ENCODE measurements at regions not wholly inside any gene's neighbourhood (a gene's known extent, or its start where the extent isn't known, plus 50 kb on each side); places are given as distances from the start of the nearest gene placed in this dataset.

GRCh38 chr6:105514306-105514705, 111.4 kb upstream of the PREP start:
- H3K36me3 Mint-ChIP-seq (ENCODE audit: low read depth): no peaks in the 10 kb centered on the region
- H3K9me2 ChIP-seq (ENCODE audit: insufficient read depth): peaks cover 8% of the 10 kb centered on the region; the same call in 1 of the 2 replicates
- H3K27me3 ChIP-seq (ENCODE audit: insufficient read depth): no peaks in the 10 kb centered on the region
- ATAC-seq (no peak), DNase-seq (ENCODE audit: low spot score) (no peak)
- H3K27ac Mint-ChIP-seq: no peak overlapping the region
- H3K4me2 ChIP-seq: no peak overlapping the region
- no peaks in the 10 kb centered on the region for H3K79me2 ChIP-seq (replicated peaks; ENCODE audit: insufficient read depth)
- no peaks in the 10 kb centered on the region for H4K20me1 ChIP-seq (replicated peaks; ENCODE audit: insufficient read depth)
- H3K9me3 Mint-ChIP-seq: peaks cover 4% of the 10 kb centered on the region; the same call in 2 of the 3 replicates
- no peak overlapping the region for H3K27ac ChIP-seq (ENCODE audit: low read depth)
- TF ChIP-seq NANOG (IDR thresholded peaks at IDR 0.05; ENCODE audit: borderline replicate concordance): no peak
- TF ChIP-seq POLR2AphosphoS5 (IDR thresholded peaks at IDR 0.05; ENCODE audit: low read depth): no peak
- TF ChIP-seq, protein P1, sequence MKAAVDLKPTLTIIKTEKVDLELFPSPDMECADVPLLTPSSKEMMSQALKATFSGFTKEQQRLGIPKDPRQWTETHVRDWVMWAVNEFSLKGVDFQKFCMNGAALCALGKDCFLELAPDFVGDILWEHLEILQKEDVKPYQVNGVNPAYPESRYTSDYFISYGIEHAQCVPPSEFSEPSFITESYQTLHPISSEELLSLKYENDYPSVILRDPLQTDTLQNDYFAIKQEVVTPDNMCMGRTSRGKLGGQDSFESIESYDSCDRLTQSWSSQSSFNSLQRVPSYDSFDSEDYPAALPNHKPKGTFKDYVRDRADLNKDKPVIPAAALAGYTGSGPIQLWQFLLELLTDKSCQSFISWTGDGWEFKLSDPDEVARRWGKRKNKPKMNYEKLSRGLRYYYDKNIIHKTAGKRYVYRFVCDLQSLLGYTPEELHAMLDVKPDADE (IDR thresholded peaks at IDR 0.05): no peak
- TF ChIP-seq STAT1 (IDR thresholded peaks at IDR 0.05; ENCODE audit: unreplicated experiment): no peak
- TF ChIP-seq JUNB (IDR thresholded peaks at IDR 0.05; ENCODE audit: unreplicated experiment): no peak
- no peak for TF ChIP-seq CREB1 (CRISPR knock-in tag; IDR thresholded peaks at IDR 0.05; ENCODE audit: low read depth)
- no peak for TF ChIP-seq EZH2phosphoT487 (IDR thresholded peaks at IDR 0.05; ENCODE audit: unreplicated experiment)
- TF ChIP-seq, protein P2, sequence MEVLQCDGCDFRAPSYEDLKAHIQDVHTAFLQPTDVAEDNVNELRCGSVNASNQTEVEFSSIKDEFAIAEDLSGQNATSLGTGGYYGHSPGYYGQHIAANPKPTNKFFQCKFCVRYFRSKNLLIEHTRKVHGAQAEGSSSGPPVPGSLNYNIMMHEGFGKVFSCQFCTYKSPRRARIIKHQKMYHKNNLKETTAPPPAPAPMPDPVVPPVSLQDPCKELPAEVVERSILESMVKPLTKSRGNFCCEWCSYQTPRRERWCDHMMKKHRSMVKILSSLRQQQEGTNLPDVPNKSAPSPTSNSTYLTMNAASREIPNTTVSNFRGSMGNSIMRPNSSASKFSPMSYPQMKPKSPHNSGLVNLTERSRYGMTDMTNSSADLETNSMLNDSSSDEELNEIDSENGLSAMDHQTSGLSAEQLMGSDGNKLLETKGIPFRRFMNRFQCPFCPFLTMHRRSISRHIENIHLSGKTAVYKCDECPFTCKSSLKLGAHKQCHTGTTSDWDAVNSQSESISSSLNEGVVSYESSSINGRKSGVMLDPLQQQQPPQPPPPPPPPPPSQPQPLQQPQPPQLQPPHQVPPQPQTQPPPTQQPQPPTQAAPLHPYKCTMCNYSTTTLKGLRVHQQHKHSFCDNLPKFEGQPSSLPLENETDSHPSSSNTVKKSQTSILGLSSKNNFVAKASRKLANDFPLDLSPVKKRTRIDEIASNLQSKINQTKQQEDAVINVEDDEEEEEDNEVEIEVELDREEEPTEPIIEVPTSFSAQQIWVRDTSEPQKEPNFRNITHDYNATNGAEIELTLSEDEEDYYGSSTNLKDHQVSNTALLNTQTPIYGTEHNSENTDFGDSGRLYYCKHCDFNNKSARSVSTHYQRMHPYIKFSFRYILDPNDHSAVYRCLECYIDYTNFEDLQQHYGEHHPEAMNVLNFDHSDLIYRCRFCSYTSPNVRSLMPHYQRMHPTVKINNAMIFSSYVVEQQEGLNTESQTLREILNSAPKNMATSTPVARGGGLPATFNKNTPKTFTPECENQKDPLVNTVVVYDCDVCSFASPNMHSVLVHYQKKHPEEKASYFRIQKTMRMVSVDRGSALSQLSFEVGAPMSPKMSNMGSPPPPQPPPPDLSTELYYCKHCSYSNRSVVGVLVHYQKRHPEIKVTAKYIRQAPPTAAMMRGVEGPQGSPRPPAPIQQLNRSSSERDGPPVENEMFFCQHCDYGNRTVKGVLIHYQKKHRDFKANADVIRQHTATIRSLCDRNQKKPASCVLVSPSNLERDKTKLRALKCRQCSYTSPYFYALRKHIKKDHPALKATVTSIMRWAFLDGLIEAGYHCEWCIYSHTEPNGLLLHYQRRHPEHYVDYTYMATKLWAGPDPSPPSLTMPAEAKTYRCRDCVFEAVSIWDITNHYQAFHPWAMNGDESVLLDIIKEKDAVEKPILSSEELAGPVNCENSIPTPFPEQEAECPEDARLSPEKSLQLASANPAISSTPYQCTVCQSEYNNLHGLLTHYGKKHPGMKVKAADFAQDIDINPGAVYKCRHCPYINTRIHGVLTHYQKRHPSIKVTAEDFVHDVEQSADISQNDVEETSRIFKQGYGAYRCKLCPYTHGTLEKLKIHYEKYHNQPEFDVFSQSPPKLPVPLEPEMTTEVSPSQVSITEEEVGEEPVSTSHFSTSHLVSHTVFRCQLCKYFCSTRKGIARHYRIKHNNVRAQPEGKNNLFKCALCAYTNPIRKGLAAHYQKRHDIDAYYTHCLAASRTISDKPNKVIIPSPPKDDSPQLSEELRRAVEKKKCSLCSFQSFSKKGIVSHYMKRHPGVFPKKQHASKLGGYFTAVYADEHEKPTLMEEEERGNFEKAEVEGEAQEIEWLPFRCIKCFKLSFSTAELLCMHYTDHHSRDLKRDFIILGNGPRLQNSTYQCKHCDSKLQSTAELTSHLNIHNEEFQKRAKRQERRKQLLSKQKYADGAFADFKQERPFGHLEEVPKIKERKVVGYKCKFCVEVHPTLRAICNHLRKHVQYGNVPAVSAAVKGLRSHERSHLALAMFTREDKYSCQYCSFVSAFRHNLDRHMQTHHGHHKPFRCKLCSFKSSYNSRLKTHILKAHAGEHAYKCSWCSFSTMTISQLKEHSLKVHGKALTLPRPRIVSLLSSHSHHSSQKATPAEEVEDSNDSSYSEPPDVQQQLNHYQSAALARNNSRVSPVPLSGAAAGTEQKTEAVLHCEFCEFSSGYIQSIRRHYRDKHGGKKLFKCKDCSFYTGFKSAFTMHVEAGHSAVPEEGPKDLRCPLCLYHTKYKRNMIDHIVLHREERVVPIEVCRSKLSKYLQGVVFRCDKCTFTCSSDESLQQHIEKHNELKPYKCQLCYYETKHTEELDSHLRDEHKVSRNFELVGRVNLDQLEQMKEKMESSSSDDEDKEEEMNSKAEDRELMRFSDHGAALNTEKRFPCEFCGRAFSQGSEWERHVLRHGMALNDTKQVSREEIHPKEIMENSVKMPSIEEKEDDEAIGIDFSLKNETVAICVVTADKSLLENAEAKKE (CRISPR knock-in tag; IDR thresholded peaks at IDR 0.05): no peak
- no peak overlapping the region for H3K4me3 Mint-ChIP-seq
- peaks cover 6% of the 10 kb centered on the region for H3K4me1 Mint-ChIP-seq
- peak overlapping the region; percentile 80; the same call in 1 of the 2 replicates for H2AFZ ChIP-seq
- H3K36me3 ChIP-seq (ENCODE audit: insufficient read depth): no peaks in the 10 kb centered on the region
- 0 out of 2 replicates have a peak, but pooled peaks cover 5% of the 10 kb centered on the region for H3K4me1 ChIP-seq (ENCODE audit: insufficient read depth)
- no peaks in the 10 kb centered on the region for H3F3A ChIP-seq (replicated peaks; ENCODE audit: low read depth)
- H3K27me3 Mint-ChIP-seq (ENCODE audit: insufficient read depth, low read depth, poor library complexity): no peaks in the 10 kb centered on the region
- no peak overlapping the region for H3K4me3 ChIP-seq
